K562 (cell line): ENCODE measurements at regions not wholly inside any gene's neighbourhood (a gene's known extent, or its start where the extent isn't known, plus 50 kb on each side); places are given as distances from the start of the nearest gene placed in this dataset.

Experiments used
- ATAC-seq: fragments of 200-7000 bp; cut with Tn5 transposase; 3 replicates; pipeline ENCODE4 v1.9.1; 2020; ENCODE audit warnings: moderate library complexity
- BruUV-seq: library from RNA; stranded (reverse); fragments of 400-500 nt; replicated peaks from 2 replicates; lab custom pipeline; 2021; lab: Mats Ljungman, UMichigan
- CTCF ChIA-PET: fragments of 300-600 bp; formaldehyde crosslinking; extraction: SDS; loops from one replicate; lab custom pipeline; 2021; ENCODE audit warnings: low intra/inter-chr PET ratio; lab: Yijun Ruan, JAX
- POLR2A ChIA-PET: fragments of 300-600, 350-650 bp; sonication (Branson Sonifier 250); formaldehyde crosslinking; extraction: SDS; loops from one replicate; lab custom pipeline; 2021; ENCODE audit warnings: antibody characterized with exemption, inconsistent platforms; lab: Yijun Ruan, JAX
- DNase-seq, 4 experiments: peaks; one replicate each; pipeline versions ENCODE4 v3.0.0 to v3.0.0-alpha.2; 2011 to 2018; ENCODE audit warnings: low spot score in 3 of 4, mixed read lengths in 3 of 4; ENCODE audit errors: extremely low read depth in 1 of 4
- FAIRE-seq: peaks from 2 replicates; lab custom pipeline; 2011; peaks lifted over from hg19 to GRCh38; lab: Jason Lieb, UNC
- H2AFZ ChIP-seq: 2 replicates; pipeline ENCODE4 v1.6.0; 2011; ENCODE audit warnings: low read depth, low read length, control low read depth, inconsistent platforms
- H3K27ac ChIP-seq: fragments of 200-600 bp; 3 replicates; pipeline ENCODE4 v1.8.0; 2011; ENCODE audit warnings: low read depth, mild to moderate bottlenecking, control low read depth, inconsistent platforms, low read length, moderate library complexity, mixed read lengths; ENCODE audit errors: extremely low read depth
- H3K27me3 ChIP-seq, 2 experiments: fragments of 300-600 bp in 1 of 2; 2 replicates in 1 of 2; 3 replicates in 1 of 2; pipeline versions ENCODE4 v1.6.0 to v1.8.0; 2011; ENCODE audit warnings: inconsistent platforms in 2 of 2, low read length in 2 of 2, mild to moderate bottlenecking in 1 of 2, mixed read lengths in 1 of 2, moderate library complexity in 1 of 2; ENCODE audit not compliant: control insufficient read depth in 2 of 2, insufficient read depth in 2 of 2
- H3K36me3 ChIP-seq: fragments of 300-600 bp; 3 replicates; pipeline ENCODE4 v1.8.0; 2011; ENCODE audit warnings: mild to moderate bottlenecking, low read length, inconsistent platforms; ENCODE audit not compliant: control insufficient read depth, insufficient read depth
- H3K4me1 ChIP-seq, 2 experiments: fragments of 200-600 bp in 1 of 2; replicated peaks in 1 of 2; 2 replicates in 1 of 2; 3 replicates in 1 of 2; pipeline versions ENCODE4 v1.5.1 to v1.8.0; 2011; ENCODE audit warnings: inconsistent platforms in 2 of 2, low read length in 2 of 2, mild to moderate bottlenecking in 1 of 2, mixed read lengths in 1 of 2, moderate library complexity in 1 of 2; ENCODE audit not compliant: control insufficient read depth in 2 of 2, insufficient read depth in 2 of 2
- H3K4me2 ChIP-seq: 2 replicates; pipeline ENCODE4 v1.6.1; 2011; ENCODE audit warnings: low read length, control low read depth, inconsistent platforms, mixed read lengths; ENCODE audit not compliant: insufficient read depth
- H3K4me3 ChIP-seq: fragments of 200-600 bp; sonication (generic), shearing (Covaris generic); 2 replicates; pipeline ENCODE4 v1.5.1; 2016; ENCODE audit warnings: control low read depth, inconsistent platforms
- H3K79me2 ChIP-seq: fragments of 200-600 bp; 3 replicates; pipeline ENCODE4 v1.8.0; 2011; ENCODE audit warnings: low read length, inconsistent platforms; ENCODE audit not compliant: control insufficient read depth, insufficient read depth
- H3K9ac ChIP-seq, 2 experiments: 2 replicates each; pipeline versions ENCODE4 v1.6.0 to v1.6.1; 2011; ENCODE audit warnings: low read depth in 2 of 2, low read length in 2 of 2, control low read depth in 1 of 2, inconsistent platforms in 1 of 2, mild to moderate bottlenecking in 1 of 2, mixed read lengths in 1 of 2; ENCODE audit not compliant: insufficient read depth in 1 of 2
- H3K9me1 ChIP-seq: one replicate; pipeline ENCODE4 v1.6.0; 2011; ENCODE audit warnings: inconsistent platforms, mild to moderate bottlenecking, low read length, moderate library complexity; ENCODE audit not compliant: control insufficient read depth, insufficient read depth
- H3K9me3 ChIP-seq: replicated peaks from 2 replicates; pipeline ENCODE4 v1.5.1; 2011; ENCODE audit warnings: low read depth, low read length, inconsistent platforms; ENCODE audit not compliant: control insufficient read depth, insufficient read depth
- H4K20me1 ChIP-seq: replicated peaks from 2 replicates; pipeline ENCODE4 v1.6.1; 2011; ENCODE audit warnings: low read length, inconsistent platforms, mixed read lengths; ENCODE audit not compliant: control insufficient read depth, insufficient read depth
- ATF3 ChIP-seq, 2 experiments: fragments of 450-650 bp in 1 of 2; sonication (generic) in 1 of 2; formaldehyde crosslinking in 1 of 2; IDR thresholded peaks in 1 of 2; conservative IDR thresholded peaks in 1 of 2; 2 replicates each; pipeline versions ENCODE4 v1.6.1 to v1.8.1; 2016 to 2023; ENCODE audit warnings: mild to moderate bottlenecking in 2 of 2, moderate library complexity in 2 of 2, inconsistent platforms in 1 of 2, missing genetic modification reagents in 1 of 2
- E2F1 ChIP-seq: sonication (generic); formaldehyde crosslinking; IDR thresholded peaks from 2 replicates; pipeline ENCODE4 v1.8.1; 2023; ENCODE audit warnings: mild to moderate bottlenecking, missing genetic modification reagents, moderate library complexity
- E2F6 ChIP-seq, 2 experiments: IDR thresholded peaks; 2 replicates each; pipeline ENCODE4 v1.6.1; 2011; ENCODE audit warnings: borderline replicate concordance in 1 of 2, control low read depth in 1 of 2, low read depth in 1 of 2, low read length in 1 of 2, mild to moderate bottlenecking in 1 of 2, mixed read lengths in 1 of 2, moderate library complexity in 1 of 2; ENCODE audit not compliant: insufficient read depth in 1 of 2, insufficient read length in 1 of 2, poor library complexity in 1 of 2, severe bottlenecking in 1 of 2; ENCODE audit errors: extremely low read depth in 1 of 2
- FOS ChIP-seq: IDR thresholded peaks from 3 replicates; pipeline ENCODE4 v1.6.1; 2011; ENCODE audit not compliant: insufficient read length; ENCODE audit errors: extremely low read depth
- HCFC1 ChIP-seq: IDR thresholded peaks from 2 replicates; pipeline ENCODE4 v1.6.1; 2012; ENCODE audit warnings: low read depth, low read length, improper control_type of control experiment
- HDAC6 ChIP-seq: IDR thresholded peaks from 2 replicates; pipeline ENCODE4 v1.6.1; 2012; ENCODE audit warnings: low read depth, mild to moderate bottlenecking, control low read depth, inconsistent platforms, low read length, moderate library complexity
- HNRNPUL1 ChIP-seq: fragments of 200-400 bp; formaldehyde crosslinking; IDR thresholded peaks from 2 replicates; pipeline ENCODE4 v1.6.1; 2017; ENCODE audit warnings: low read length
- KDM4B ChIP-seq, 2 experiments: fragments of 450-650 bp in 1 of 2; sonication (generic) in 1 of 2; IDR thresholded peaks; 2 replicates each; pipeline ENCODE4 v1.6.1; 2016 to 2017; ENCODE audit warnings: borderline replicate concordance in 2 of 2, antibody characterized with exemption in 1 of 2, low read depth in 1 of 2, mild to moderate bottlenecking in 1 of 2
- KHSRP ChIP-seq: fragments of 450-650 bp; IDR thresholded peaks from 2 replicates; pipeline ENCODE4 v1.6.1; 2017
- KLF1 ChIP-seq: fragments of 450-650 bp; IDR thresholded peaks from 2 replicates; pipeline ENCODE4 v1.6.1; 2016; ENCODE audit warnings: missing genetic modification characterization, missing compliant biosample characterization
- MXD1 ChIP-seq: fragments of 250-450 bp; sonication (Bioruptor Pico); IDR thresholded peaks from 2 replicates; pipeline ENCODE4 v1.8.0; 2021; ENCODE audit warnings: borderline replicate concordance, mild to moderate bottlenecking, moderate library complexity; ENCODE audit not compliant: poor library complexity, severe bottlenecking
- SMAD1 ChIP-seq: fragments of 150-350 bp; IDR thresholded peaks from 2 replicates; pipeline ENCODE4 v1.6.1; 2014; ENCODE audit warnings: low read length, low read depth; ENCODE audit not compliant: partially characterized antibody
- SMARCB1 ChIP-seq: IDR thresholded peaks from 2 replicates; pipeline ENCODE4 v1.6.1; 2011; ENCODE audit warnings: improper control_type of control experiment, low read depth; ENCODE audit not compliant: insufficient read length
- TAL1 ChIP-seq: fragments of 450-650 bp; IDR thresholded peaks from 2 replicates; pipeline ENCODE4 v1.6.1; 2016; ENCODE audit warnings: mild to moderate bottlenecking
- THRAP3 ChIP-seq: fragments of 450-650 bp; IDR thresholded peaks from 2 replicates; pipeline ENCODE4 v1.6.1; 2016; ENCODE audit warnings: mild to moderate bottlenecking, inconsistent platforms, borderline replicate concordance
- ZBTB26 ChIP-seq: fragments of 450-650 bp; formaldehyde crosslinking; IDR thresholded peaks from 2 replicates; pipeline ENCODE4 v1.4.0; 2022; ENCODE audit warnings: missing genetic modification characterization
- ZNF184 ChIP-seq: sonication (generic); formaldehyde crosslinking; IDR thresholded peaks from 2 replicates; pipeline ENCODE4 v1.5.0; 2020; ENCODE audit warnings: missing genetic modification reagents
- WGBS: fragments of 100-300 bp; shearing (Covaris generic); methylation state at CpG from one replicate; pipeline ENCODE4 v1.1.6; 2016; ENCODE audit warnings: low coverage, mixed read lengths; ENCODE audit not compliant: insufficient coverage; ENCODE audit errors: missing lambda C conversion rate; 5-methylcytosine and 5-hydroxymethylcytosine counted together
- in situ Hi-C: fragments of 300-500 bp; cut with MboI; formaldehyde crosslinking; loops from 4 replicates; pipeline ENCODE4 v1.15.0; 2018; ENCODE audit warnings: inconsistent platforms, mixed read lengths
- intact Hi-C: fragments of 100-400 bp; cut with micrococcal nuclease; formaldehyde crosslinking; loops from 2 replicates; pipeline ENCODE4 v1.14.2; 2022

- TF ChIP-seq ATF3 (IDR thresholded peaks at IDR 0.05) (no peak), ATF3 (CRISPR knock-in tag; conservative IDR thresholded peaks at IDR 0.05) (no peak), SMARCB1 (no peak), KHSRP (no peak), HDAC6 (no peak), HNRNPUL1 (no peak), SMAD1 (no peak), HCFC1 (no peak)
These were observed 236.2 kb upstream of the SERP2 start (continued) for GRCh38 chr13:44137466-44137865.

GRCh38 chr13:44140146-44140545, 233.5 kb upstream of the SERP2 start:
- Histone ChIP-seq H3K4me3 (no peak overlapping the region), H3K4me2 (no peak overlapping the region), H3K79me2 (no peaks in the 10 kb centered on the region), H3K4me1 (peaks cover 9 to 11% of the 10 kb centered on the region in 2 experiments; a peak in 3 of 5 replicates), H3K9me3 (no peaks in the 10 kb centered on the region), H3K27me3 (no peaks in the 10 kb centered on the region), H4K20me1 (no peaks in the 10 kb centered on the region), H3K9me1 (no peaks in the 10 kb centered on the region), H3K27ac (no peak overlapping the region), H2AFZ (no peak overlapping the region), H3K36me3 (no peaks in the 10 kb centered on the region), H3K9ac (no peak overlapping the region)
- BruUV-seq = no TSS peak
- DNase-seq (no peak), FAIRE-seq (no peak), ATAC-seq (no peak)
- POLR2A ChIA-PET = interaction anchor here (0.6 to 1.2 kb wide), 2 partner anchors 10 to 26 kb away, joined by 3 read pairs; no protein-coding TSS in a partner anchor
- CTCF ChIA-PET = no interaction called here
- in situ Hi-C loops (no loop called here), intact Hi-C loops (no loop called here)
- 30% methylated on average over 7 of the region's 7 CpGs for WGBS
- TF ChIP-seq TAL1 = no peak
- no peak for TF ChIP-seq E2F1 (CRISPR knock-in tag)
- TF ChIP-seq ZNF184 = no peak
- TF ChIP-seq ZBTB26 (CRISPR knock-in tag) = no peak
- no peak for TF ChIP-seq KLF1 (tag)
- no peak for TF ChIP-seq KDM4B (IDR thresholded peaks at IDR 0.05; ENCODE audit: borderline replicate concordance in 2 of 2, low read depth in 1 of 2)
- no peak for TF ChIP-seq E2F6 (IDR thresholded peaks at IDR 0.05; ENCODE audit: borderline replicate concordance in 1 of 2, extremely low read depth in 1 of 2, insufficient read depth in 1 of 2, insufficient read length in 1 of 2, low read depth in 1 of 2, low read length in 1 of 2, poor library complexity in 1 of 2, severe bottlenecking in 1 of 2)
- no peak for TF ChIP-seq MXD1 (CRISPR knock-in tag)
- no peak for TF ChIP-seq FOS
- TF ChIP-seq THRAP3 = no peak
